GM12891 (cell line): ENCODE measurements at regions not wholly inside any gene's neighbourhood (a gene's known extent, or its start where the extent isn't known, plus 50 kb on each side); places are given as distances from the start of the nearest gene placed in this dataset.

Source experiments
- DNase-seq: peaks from one replicate; pipeline ENCODE4 v3.0.0; 2011; ENCODE audit warnings: low spot score; ENCODE audit not compliant: insufficient read length
- FAIRE-seq: peaks from 2 replicates; lab custom pipeline; 2011; peaks lifted over from hg19 to GRCh38; lab: Jason Lieb, UNC
- PAX5 ChIP-seq: IDR thresholded peaks from 2 replicates; pipeline ENCODE4 v1.6.1; 2011; ENCODE audit warnings: low read length, moderate library complexity, mild to moderate bottlenecking; ENCODE audit not compliant: insufficient read depth, severe bottlenecking
- POLR2A ChIP-seq: IDR thresholded peaks from 2 replicates; pipeline ENCODE4 v1.6.1; 2011; ENCODE audit warnings: low read depth, low read length, control low read depth
- POLR2AphosphoS5 ChIP-seq: IDR thresholded peaks from 2 replicates; pipeline ENCODE4 v1.6.1; 2011; ENCODE audit warnings: low read depth, low read length, control low read depth
- POU2F2 ChIP-seq: IDR thresholded peaks from 2 replicates; pipeline ENCODE4 v1.6.1; 2011; ENCODE audit warnings: low read depth, mild to moderate bottlenecking, control low read depth, low read length, moderate library complexity
- SPI1 ChIP-seq: IDR thresholded peaks from 2 replicates; pipeline ENCODE4 v1.6.1; 2011; ENCODE audit warnings: low read depth, low read length, control low read depth
- TAF1 ChIP-seq: IDR thresholded peaks from 2 replicates; pipeline ENCODE4 v1.6.1; 2011; ENCODE audit warnings: low read depth, low read length, control low read depth

- TF ChIP-seq POLR2AphosphoS5 = no peak
- TF ChIP-seq PAX5 = no peak
- TF ChIP-seq SPI1 = no peak
- TF ChIP-seq POLR2A = no peak
- TF ChIP-seq POU2F2 = no peak
- FAIRE-seq (no peak), DNase-seq (no peak)
Observed at GRCh38 chr10:10130686-10131085, 887.0 kb upstream of the CELF2 start.

- DNase-seq = no peak
- TF ChIP-seq TAF1 (no peak), PAX5 (no peak), SPI1 (no peak), POU2F2 (no peak), POLR2A (no peak), POLR2AphosphoS5 (no peak)
- FAIRE-seq = no peak
Observed at GRCh38 chr10:10132009-10132408, 885.7 kb upstream of the CELF2 start.

- no peak for TF ChIP-seq POU2F2
- TF ChIP-seq PAX5 = no peak
- TF ChIP-seq POLR2A = no peak
- no peak for TF ChIP-seq POLR2AphosphoS5
- TF ChIP-seq SPI1 = no peak
- TF ChIP-seq TAF1 = no peak
- DNase-seq (no peak), FAIRE-seq (no peak)
Observed at GRCh38 chr10:10133281-10133680, 884.4 kb upstream of the CELF2 start.

- TF ChIP-seq POLR2AphosphoS5 (no peak), POU2F2 (no peak), TAF1 (no peak), PAX5 (no peak), SPI1 (no peak), POLR2A (no peak)
- no peak for DNase-seq
Observed at GRCh38 chr10:10138685-10139084, 879.0 kb upstream of the CELF2 start.

GRCh38 chr10:10141782-10142382 is 875.8 kb upstream of the CELF2 start:
- no peak for TF ChIP-seq SPI1
- no peak for TF ChIP-seq POLR2A
- no peak for TF ChIP-seq POLR2AphosphoS5
- FAIRE-seq = no peak
- no peak for DNase-seq

More at GRCh38 chr10:10138685-10139084, 879.0 kb upstream of the CELF2 start:
- no peak for FAIRE-seq

GRCh38 chr10:10146604-10147003 is 871.1 kb upstream of the CELF2 start:
- TF ChIP-seq SPI1 (no peak), TAF1 (no peak), PAX5 (no peak), POLR2A (no peak), POU2F2 (no peak), POLR2AphosphoS5 (no peak)
- DNase-seq (no peak), FAIRE-seq (no peak)

GRCh38 chr10:10149899-10150298 is 867.8 kb upstream of the CELF2 start:
- TF ChIP-seq POLR2A (no peak), POU2F2 (no peak), POLR2AphosphoS5 (no peak), TAF1 (no peak), PAX5 (no peak), SPI1 (no peak)
- FAIRE-seq (no peak), DNase-seq (no peak)

- TF ChIP-seq POU2F2 = no peak
- no peak for TF ChIP-seq TAF1
- TF ChIP-seq POLR2A = no peak
- TF ChIP-seq PAX5 = no peak
- TF ChIP-seq SPI1 = no peak
- TF ChIP-seq POLR2AphosphoS5 = no peak
- FAIRE-seq (no peak), DNase-seq (no peak)
Observed at GRCh38 chr10:10156917-10157600, 860.6 kb upstream of the CELF2 start.

- no peak for DNase-seq
- TF ChIP-seq TAF1 (no peak), POLR2AphosphoS5 (no peak), SPI1 (no peak), POU2F2 (no peak), PAX5 (no peak), POLR2A (no peak)
- FAIRE-seq = no peak
Observed at GRCh38 chr10:10160821-10161312, 856.8 kb upstream of the CELF2 start.

- TF ChIP-seq POLR2A = no peak
- TF ChIP-seq PAX5 = no peak
- no peak for TF ChIP-seq POU2F2
- FAIRE-seq (no peak), DNase-seq (no peak)
Observed at GRCh38 chr10:10164848-10165247, 852.8 kb upstream of the CELF2 start.
